Left lung (tissue), 4 donors: ENCODE measurements at regions not wholly inside any gene's neighbourhood (a gene's known extent, or its start where the extent isn't known, plus 50 kb on each side); places are given as distances from the start of the nearest gene placed in this dataset.
"Not testable (repeated sequence)": the region's sequence is repeated elsewhere in the genome, so short reads cannot be mapped to it uniquely, and the experiment has no call there.

Experiments
- ATAC-seq: fragments of 200-7000 bp; cut with Tn5 transposase; one replicate; pipeline ENCODE4 v1.9.1; 2020; ENCODE audit warnings: moderate library complexity
- DNase-seq, 4 donors: peaks; one replicate each; pipeline ENCODE4 v3.0.0-alpha.2; 2013 to 2020
- H3K27ac ChIP-seq, 2 donors: fragments of 200-600 bp; sonication (generic) in 1 of 2; one replicate each; pipeline versions ENCODE4 v1.5.0 to v1.8.0; 2020 to 2021
- H3K27me3 ChIP-seq, 2 donors: fragments of 200-600 bp; sonication (generic) in 1 of 2; one replicate each; pipeline versions ENCODE4 v1.5.0 to v1.8.0; 2020 to 2021
- H3K36me3 ChIP-seq, 2 donors: fragments of 200-600 bp; sonication (generic) in 1 of 2; one replicate each; pipeline versions ENCODE4 v1.5.0 to v1.8.0; 2020 to 2021
- H3K4me1 ChIP-seq, 2 donors: fragments of 200-600 bp; one replicate each; pipeline ENCODE4 v1.8.0; 2021
- H3K4me3 ChIP-seq, 2 donors: fragments of 200-600 bp; sonication (generic) in 1 of 2; one replicate each; pipeline versions ENCODE4 v1.5.0 to v1.8.0; 2020 to 2021; ENCODE audit warnings: mild to moderate bottlenecking in 1 of 2
- H3K9me3 ChIP-seq, 2 donors: fragments of 200-600 bp; sonication (generic) in 1 of 2; one replicate each; pipeline versions ENCODE4 v1.5.0 to v1.8.0; 2020 to 2021
- intact Hi-C, 2 donors: fragments of 100-400 bp; cut with DNase I; formaldehyde crosslinking; loops; one replicate each; pipeline versions ENCODE4 v1.11.2 to v1.14.2; 2022
- TF ChIP-seq, protein P1 (sequence below), 2 donors: fragments of 200-600 bp; sonication (generic) in 1 of 2; IDR thresholded peaks; one replicate each; pipeline versions ENCODE4 v1.5.0 to v1.8.0; 2021; ENCODE audit warnings: antibody characterized with exemption in 2 of 2
- donor health status: DM: no; HTN: yes; CAD: no.
- donor health status: DM: no; HTN: no; CAD: no.

DNA sequence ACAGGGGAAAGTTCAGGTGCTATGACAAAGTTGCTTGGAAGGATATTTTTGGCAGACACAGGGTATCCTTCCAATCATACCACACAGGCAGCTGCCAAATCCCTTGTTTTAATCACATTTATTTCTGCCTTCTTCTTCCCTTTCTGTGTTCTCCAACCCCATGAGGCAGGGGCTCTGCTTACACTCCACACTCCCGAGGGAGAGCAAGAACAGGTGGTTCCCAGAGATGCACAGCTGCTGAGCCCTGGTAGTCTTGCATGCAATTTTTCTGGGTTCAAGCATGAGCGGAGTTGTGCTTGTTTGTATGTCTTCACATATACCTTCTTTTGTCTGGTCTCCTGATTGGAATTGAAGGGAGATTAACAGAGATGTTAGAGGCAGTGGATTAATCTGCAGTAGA, 251.7 kb upstream of the ST6GAL2 start:
- TF ChIP-seq, protein P1, sequence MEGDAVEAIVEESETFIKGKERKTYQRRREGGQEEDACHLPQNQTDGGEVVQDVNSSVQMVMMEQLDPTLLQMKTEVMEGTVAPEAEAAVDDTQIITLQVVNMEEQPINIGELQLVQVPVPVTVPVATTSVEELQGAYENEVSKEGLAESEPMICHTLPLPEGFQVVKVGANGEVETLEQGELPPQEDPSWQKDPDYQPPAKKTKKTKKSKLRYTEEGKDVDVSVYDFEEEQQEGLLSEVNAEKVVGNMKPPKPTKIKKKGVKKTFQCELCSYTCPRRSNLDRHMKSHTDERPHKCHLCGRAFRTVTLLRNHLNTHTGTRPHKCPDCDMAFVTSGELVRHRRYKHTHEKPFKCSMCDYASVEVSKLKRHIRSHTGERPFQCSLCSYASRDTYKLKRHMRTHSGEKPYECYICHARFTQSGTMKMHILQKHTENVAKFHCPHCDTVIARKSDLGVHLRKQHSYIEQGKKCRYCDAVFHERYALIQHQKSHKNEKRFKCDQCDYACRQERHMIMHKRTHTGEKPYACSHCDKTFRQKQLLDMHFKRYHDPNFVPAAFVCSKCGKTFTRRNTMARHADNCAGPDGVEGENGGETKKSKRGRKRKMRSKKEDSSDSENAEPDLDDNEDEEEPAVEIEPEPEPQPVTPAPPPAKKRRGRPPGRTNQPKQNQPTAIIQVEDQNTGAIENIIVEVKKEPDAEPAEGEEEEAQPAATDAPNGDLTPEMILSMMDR (IDR thresholded peaks at IDR 0.05), result no peak
- Histone ChIP-seq H3K27me3 (no peaks in the 10 kb centered on the region), H3K27ac (no peak overlapping the region), H3K36me3 (no peaks in the 10 kb centered on the region), H3K9me3 (peaks cover 0 to 1% of the 10 kb centered on the region in 2 donors), H3K4me1 (no peaks in the 10 kb centered on the region), H3K4me3 (no peak overlapping the region)
- no peak for DNase-seq
- intact Hi-C loops, result no loop called here
- no peak for ATAC-seq

DNA sequence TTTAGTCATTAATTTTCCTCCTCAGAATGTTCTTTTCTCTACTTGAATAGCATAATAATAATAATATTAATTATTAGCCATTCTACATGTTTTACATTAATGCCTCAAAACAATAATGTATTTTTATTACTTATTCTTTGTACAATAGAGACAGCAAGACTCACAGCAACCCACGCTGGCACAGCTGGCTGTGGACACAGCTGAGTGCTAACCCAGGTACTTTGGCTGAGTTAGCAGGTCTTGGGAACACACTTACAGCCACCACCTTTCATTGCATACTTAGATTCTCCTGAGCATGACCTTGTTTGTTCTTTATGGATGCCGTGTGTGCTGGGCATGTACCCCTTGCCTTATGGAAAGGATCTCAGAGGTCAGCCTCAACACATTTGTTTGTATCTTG, 260.2 kb upstream of the ST6GAL2 start:
- H3K9me3 ChIP-seq, result no peaks in the 10 kb centered on the region
- H3K27me3 ChIP-seq, result no peaks in the 10 kb centered on the region
- ATAC-seq, result no peak
- no peak overlapping the region for H3K4me3 ChIP-seq
- TF ChIP-seq, protein P1 (IDR thresholded peaks at IDR 0.05), result no peak
- intact Hi-C loops, result no loop called here
- H3K27ac ChIP-seq, result no peak overlapping the region
- H3K4me1 ChIP-seq, result no peaks in the 10 kb centered on the region
- DNase-seq, result no peak
- no peaks in the 10 kb centered on the region for H3K36me3 ChIP-seq

DNA sequence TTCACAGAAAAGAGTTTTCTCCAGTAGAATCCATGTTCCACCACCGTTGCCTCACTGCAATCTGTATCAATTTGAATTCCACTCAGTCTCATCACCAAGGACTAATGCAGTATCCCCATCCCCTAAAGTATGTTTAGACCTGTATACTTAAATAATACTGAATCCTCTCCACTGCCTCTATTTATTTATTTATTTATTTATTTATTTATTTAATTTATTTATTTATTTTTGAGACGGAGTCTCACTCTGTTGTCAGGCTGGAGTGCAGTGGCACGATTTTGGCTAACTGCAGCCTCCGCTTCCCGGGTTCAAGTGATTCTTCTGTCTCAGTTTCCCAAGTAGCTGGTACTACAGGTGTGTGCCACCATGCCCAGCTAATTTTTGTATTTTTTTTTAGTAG, 260.7 kb upstream of the ST6GAL2 start:
- ATAC-seq, H3K27me3 ChIP-seq, DNase-seq, H3K4me1 ChIP-seq, H3K27ac ChIP-seq, intact Hi-C loops, H3K36me3 ChIP-seq, H3K9me3 ChIP-seq, H3K4me3 ChIP-seq: not testable (repeated sequence)

DNA sequence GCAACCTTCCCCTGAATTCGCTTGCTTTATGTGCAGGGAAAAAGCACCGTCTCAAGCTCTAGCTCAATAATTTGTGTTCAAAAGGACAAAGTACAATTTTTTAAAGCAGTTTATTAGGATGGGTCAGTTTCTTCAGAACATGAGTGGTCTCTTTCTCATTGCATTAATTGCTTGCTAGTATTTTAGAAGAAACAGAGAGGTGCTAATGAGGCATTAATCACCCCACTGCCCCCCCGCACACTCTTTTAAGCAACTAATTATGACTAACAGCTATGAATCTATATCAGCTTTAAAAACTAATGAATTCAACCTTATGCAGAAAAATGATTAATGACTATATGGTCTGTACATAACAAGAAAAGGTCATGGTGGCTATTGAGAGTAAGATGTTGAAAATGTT, 262.1 kb upstream of the ST6GAL2 start:
- TF ChIP-seq, protein P1 (IDR thresholded peaks at IDR 0.05), result no peak
- H3K27ac ChIP-seq, result no peak overlapping the region
- H3K36me3 ChIP-seq, result no peaks in the 10 kb centered on the region
- H3K9me3 ChIP-seq, result no peaks in the 10 kb centered on the region
- no peak for ATAC-seq
- H3K4me1 ChIP-seq, result no peaks in the 10 kb centered on the region
- H3K27me3 ChIP-seq, result no peaks in the 10 kb centered on the region
- H3K4me3 ChIP-seq, result no peak overlapping the region
- intact Hi-C loops, result no loop called here
- no peak for DNase-seq

DNA sequence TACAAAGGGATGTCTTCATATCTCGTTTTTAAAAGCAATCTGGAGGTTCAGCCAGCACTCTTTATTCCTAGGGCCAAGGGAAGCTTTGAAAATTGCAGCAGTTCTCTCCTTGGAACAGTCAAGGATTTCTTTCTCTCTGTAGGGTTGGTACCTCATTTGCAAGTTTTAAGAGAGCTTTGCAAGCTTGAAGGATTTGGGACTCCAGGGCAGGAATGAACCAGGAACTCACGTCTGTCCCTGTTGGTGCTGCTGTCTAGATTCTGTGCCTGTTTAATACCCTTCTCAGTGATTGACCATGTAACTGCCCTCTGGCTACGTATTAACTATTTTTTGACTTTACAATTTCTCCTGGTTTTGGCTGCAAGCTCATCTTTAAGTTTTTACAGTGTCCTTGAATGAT, 262.5 kb upstream of the ST6GAL2 start:
- intact Hi-C loops, result no loop called here
- Histone ChIP-seq H3K4me3 (no peak overlapping the region), H3K27me3 (no peaks in the 10 kb centered on the region), H3K9me3 (no peaks in the 10 kb centered on the region), H3K4me1 (no peaks in the 10 kb centered on the region), H3K27ac (no peak overlapping the region), H3K36me3 (no peaks in the 10 kb centered on the region)
- TF ChIP-seq, protein P1 (IDR thresholded peaks at IDR 0.05), result no peak
- ATAC-seq (no peak), DNase-seq (no peak)

DNA sequence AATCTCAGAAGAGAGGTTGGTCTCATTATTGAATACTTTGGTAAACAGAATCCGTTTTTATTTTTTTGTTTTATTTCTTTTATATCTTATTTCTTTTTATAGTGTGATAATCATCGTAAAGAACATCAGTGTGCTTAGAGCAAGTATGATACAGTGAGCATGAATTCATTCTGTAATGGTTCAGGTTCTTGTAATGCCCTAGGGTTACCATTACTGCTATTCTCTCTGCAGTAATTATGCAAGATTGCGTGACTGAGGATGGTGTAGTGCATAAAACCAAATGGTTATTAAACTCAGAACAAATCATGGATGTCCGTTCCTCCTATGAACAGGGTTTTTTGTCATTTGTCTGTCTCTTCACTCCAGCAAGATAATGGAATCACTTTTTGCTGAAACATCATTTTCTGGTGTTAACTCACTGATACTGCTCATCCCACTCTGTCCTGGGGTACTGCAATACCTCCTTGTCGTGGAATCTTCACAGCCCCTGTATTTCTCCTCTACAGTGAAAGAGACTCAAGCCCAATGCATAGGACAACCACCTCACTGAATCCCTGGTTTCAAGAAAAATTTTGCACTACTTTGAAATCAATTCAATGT, 274.8 kb upstream of the ST6GAL2 start:
- ATAC-seq, result no peak
- TF ChIP-seq, protein P1 (IDR thresholded peaks at IDR 0.05), result no peak
- no peak for DNase-seq
- H3K9me3 ChIP-seq, result peaks cover 0 to 5% of the 10 kb centered on the region in 2 donors
- intact Hi-C loops, result no loop called here
- no peaks in the 10 kb centered on the region for H3K27me3 ChIP-seq
- H3K36me3 ChIP-seq, result no peaks in the 10 kb centered on the region
- no peak overlapping the region for H3K27ac ChIP-seq
- no peak overlapping the region for H3K4me3 ChIP-seq
- H3K4me1 ChIP-seq, result no peaks in the 10 kb centered on the region
